SK-N-SH (cell line): ENCODE measurements at regions not wholly inside any gene's neighbourhood (a gene's known extent, or its start where the extent isn't known, plus 50 kb on each side); places are given as distances from the start of the nearest gene placed in this dataset.

ENCODE experiments used
- CHD2 ChIP-seq: fragments of 150-350 bp; IDR thresholded peaks from 2 replicates; pipeline ENCODE4 v1.6.1; 2018; ENCODE audit warnings: low read length; ENCODE audit not compliant: partially characterized antibody
- EP300 ChIP-seq, 2 experiments: IDR thresholded peaks; 2 replicates each; pipeline versions ENCODE4 v1.4.0 to v1.6.1; 2012; ENCODE audit warnings: borderline replicate concordance in 1 of 2, low read depth in 1 of 2, low read length in 1 of 2
- EZH2phosphoT487 ChIP-seq: fragments of 200-600 bp; sonication (generic); IDR thresholded peaks from 2 replicates; pipeline ENCODE4 v1.6.1; 2017; ENCODE audit warnings: low read depth, mixed run types, mild to moderate bottlenecking, antibody characterized with exemption, moderate library complexity, borderline replicate concordance
- FOXM1 ChIP-seq: IDR thresholded peaks from 2 replicates; pipeline ENCODE4 v1.4.0; 2012; ENCODE audit warnings: low read depth, mild to moderate bottlenecking
- NFIC ChIP-seq: IDR thresholded peaks from 2 replicates; pipeline ENCODE4 v1.4.0; 2012; ENCODE audit warnings: borderline replicate concordance
- POLR2AphosphoS5 ChIP-seq: IDR thresholded peaks from 2 replicates; pipeline ENCODE4 v1.6.1; 2012; ENCODE audit warnings: low read depth, low read length
- TAF1 ChIP-seq: IDR thresholded peaks from 2 replicates; pipeline ENCODE4 v1.6.1; 2012; ENCODE audit warnings: low read depth, mild to moderate bottlenecking, low read length, moderate library complexity, borderline replicate concordance
- TEAD4 ChIP-seq: IDR thresholded peaks from 2 replicates; pipeline ENCODE4 v1.4.0; 2012; ENCODE audit warnings: mild to moderate bottlenecking, borderline replicate concordance; ENCODE audit not compliant: insufficient read depth
- YY1 ChIP-seq: IDR thresholded peaks from 2 replicates; pipeline ENCODE4 v1.4.0; 2012; ENCODE audit warnings: low read depth, mild to moderate bottlenecking
- TF ChIP-seq, protein P1 (sequence below): fragments of 200-600 bp; sonication (generic); IDR thresholded peaks from 2 replicates; pipeline ENCODE4 v1.6.1; 2017; ENCODE audit warnings: antibody characterized with exemption, mild to moderate bottlenecking, moderate library complexity
- TF ChIP-seq, protein P2 (sequence below): IDR thresholded peaks from 2 replicates; pipeline ENCODE4 v1.4.0; 2012; ENCODE audit warnings: low read depth, borderline replicate concordance
- TF ChIP-seq, protein P3 (sequence below): fragments of 150-350 bp; IDR thresholded peaks from 2 replicates; pipeline ENCODE4 v1.6.1; 2017; ENCODE audit warnings: antibody characterized with exemption, low read length, low read depth, borderline replicate concordance

DNA sequence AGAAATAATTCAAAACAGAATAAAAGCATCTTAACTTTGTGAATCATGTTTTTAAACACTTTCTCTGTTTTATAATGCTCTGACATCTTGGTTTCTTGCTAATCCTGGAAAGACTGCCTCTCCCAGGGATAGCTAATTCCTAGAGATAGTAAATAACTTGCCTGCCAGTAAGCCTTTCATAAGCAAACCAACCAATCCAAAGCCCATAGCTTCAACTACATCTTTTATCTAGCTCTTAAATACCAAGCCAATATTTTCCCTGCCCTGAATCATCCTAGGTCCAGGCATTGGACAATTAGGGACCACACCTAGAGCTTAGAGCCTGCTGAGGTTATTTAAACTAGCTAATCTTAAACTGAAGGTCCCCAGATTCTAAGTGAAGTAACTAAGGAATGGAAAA, 223.7 kb upstream of the DIPK2B start:
- TF ChIP-seq, protein P1, sequence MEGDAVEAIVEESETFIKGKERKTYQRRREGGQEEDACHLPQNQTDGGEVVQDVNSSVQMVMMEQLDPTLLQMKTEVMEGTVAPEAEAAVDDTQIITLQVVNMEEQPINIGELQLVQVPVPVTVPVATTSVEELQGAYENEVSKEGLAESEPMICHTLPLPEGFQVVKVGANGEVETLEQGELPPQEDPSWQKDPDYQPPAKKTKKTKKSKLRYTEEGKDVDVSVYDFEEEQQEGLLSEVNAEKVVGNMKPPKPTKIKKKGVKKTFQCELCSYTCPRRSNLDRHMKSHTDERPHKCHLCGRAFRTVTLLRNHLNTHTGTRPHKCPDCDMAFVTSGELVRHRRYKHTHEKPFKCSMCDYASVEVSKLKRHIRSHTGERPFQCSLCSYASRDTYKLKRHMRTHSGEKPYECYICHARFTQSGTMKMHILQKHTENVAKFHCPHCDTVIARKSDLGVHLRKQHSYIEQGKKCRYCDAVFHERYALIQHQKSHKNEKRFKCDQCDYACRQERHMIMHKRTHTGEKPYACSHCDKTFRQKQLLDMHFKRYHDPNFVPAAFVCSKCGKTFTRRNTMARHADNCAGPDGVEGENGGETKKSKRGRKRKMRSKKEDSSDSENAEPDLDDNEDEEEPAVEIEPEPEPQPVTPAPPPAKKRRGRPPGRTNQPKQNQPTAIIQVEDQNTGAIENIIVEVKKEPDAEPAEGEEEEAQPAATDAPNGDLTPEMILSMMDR: no peak
- TF ChIP-seq EZH2phosphoT487: no peak
- TF ChIP-seq EP300 (IDR thresholded peaks at IDR 0.05; ENCODE audit: borderline replicate concordance in 1 of 2, low read depth in 1 of 2, low read length in 1 of 2): no peak
- no peak for TF ChIP-seq FOXM1
- no peak for TF ChIP-seq CHD2
- TF ChIP-seq TAF1: no peak
- TF ChIP-seq, protein P2, sequence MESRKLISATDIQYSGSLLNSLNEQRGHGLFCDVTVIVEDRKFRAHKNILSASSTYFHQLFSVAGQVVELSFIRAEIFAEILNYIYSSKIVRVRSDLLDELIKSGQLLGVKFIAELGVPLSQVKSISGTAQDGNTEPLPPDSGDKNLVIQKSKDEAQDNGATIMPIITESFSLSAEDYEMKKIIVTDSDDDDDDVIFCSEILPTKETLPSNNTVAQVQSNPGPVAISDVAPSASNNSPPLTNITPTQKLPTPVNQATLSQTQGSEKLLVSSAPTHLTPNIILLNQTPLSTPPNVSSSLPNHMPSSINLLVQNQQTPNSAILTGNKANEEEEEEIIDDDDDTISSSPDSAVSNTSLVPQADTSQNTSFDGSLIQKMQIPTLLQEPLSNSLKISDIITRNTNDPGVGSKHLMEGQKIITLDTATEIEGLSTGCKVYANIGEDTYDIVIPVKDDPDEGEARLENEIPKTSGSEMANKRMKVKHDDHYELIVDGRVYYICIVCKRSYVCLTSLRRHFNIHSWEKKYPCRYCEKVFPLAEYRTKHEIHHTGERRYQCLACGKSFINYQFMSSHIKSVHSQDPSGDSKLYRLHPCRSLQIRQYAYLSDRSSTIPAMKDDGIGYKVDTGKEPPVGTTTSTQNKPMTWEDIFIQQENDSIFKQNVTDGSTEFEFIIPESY: no peak
- TF ChIP-seq NFIC: no peak
- TF ChIP-seq YY1: no peak
- TF ChIP-seq, protein P3, sequence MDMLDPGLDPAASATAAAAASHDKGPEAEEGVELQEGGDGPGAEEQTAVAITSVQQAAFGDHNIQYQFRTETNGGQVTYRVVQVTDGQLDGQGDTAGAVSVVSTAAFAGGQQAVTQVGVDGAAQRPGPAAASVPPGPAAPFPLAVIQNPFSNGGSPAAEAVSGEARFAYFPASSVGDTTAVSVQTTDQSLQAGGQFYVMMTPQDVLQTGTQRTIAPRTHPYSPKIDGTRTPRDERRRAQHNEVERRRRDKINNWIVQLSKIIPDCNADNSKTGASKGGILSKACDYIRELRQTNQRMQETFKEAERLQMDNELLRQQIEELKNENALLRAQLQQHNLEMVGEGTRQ: no peak
- no peak for TF ChIP-seq POLR2AphosphoS5
- TF ChIP-seq TEAD4: no peak
